ENCODE measurements at regions not wholly inside any gene's neighbourhood (a gene's known extent, or its start where the extent isn't known, plus 50 kb on each side); places are given as distances from the start of the nearest gene placed in this dataset.

- Histone ChIP-seq H3K79me2 (ENCODE audit: insufficient read depth, low read length) (no peaks in the 10 kb centered on the region), H3K9me2 (ENCODE audit: insufficient read depth) (no peaks in the 10 kb centered on the region), H3K4me2 (ENCODE audit: low read length) (no peak overlapping the region), H3K9ac (ENCODE audit: low read length) (no peak overlapping the region), H3K9me3 (ENCODE audit: control insufficient read depth in 1 of 2, insufficient read depth in 1 of 2, low read depth in 1 of 2, low read length in 2 of 2) (peaks cover 0 to 21% of the 10 kb centered on the region in 2 experiments; a peak in 2 of 4 replicates), H4K20me1 (ENCODE audit: insufficient read depth) (no peaks in the 10 kb centered on the region), H3K27me3 (ENCODE audit: insufficient read depth, low read length) (no peaks in the 10 kb centered on the region), H3K4me3 (replicated peaks in 1 of 2; ENCODE audit: low read depth in 1 of 2, low read length in 2 of 2) (no peak overlapping the region), H3K27ac (ENCODE audit: low read depth, low read length) (no peak overlapping the region), H3K4me1 (ENCODE audit: control insufficient read depth in 1 of 2, insufficient read depth in 2 of 2, low read length in 2 of 2) (no peaks in the 10 kb centered on the region), H3K36me3 (ENCODE audit: control insufficient read depth in 1 of 2, insufficient read depth in 2 of 2, low read length in 2 of 2) (no peaks in the 10 kb centered on the region; a peak in 1 of 4 replicates), H2AFZ (ENCODE audit: low read depth, low read length, poor library complexity, severe bottlenecking) (no peak overlapping the region)
- POLR2A ChIA-PET = no interaction called here
- no peak for DNase-seq (ENCODE audit: low read depth, low spot score)
- TF ChIP-seq SRF (IDR thresholded peaks at IDR 0.05; ENCODE audit: low read depth) (no peak), JUND (IDR thresholded peaks at IDR 0.05) (no peak), CTCF (IDR thresholded peaks at IDR 0.05 in 2 of 3, conservative IDR thresholded peaks at IDR 0.05 in 1 of 3; ENCODE audit: borderline replicate concordance in 1 of 3, insufficient read depth in 1 of 3, low read depth in 2 of 3, low read length in 2 of 3) (no peak)
- no TSS peak for BruUV-seq (replicated peaks)
- intact Hi-C loops (cut with micrococcal nuclease) = no loop called here
- CTCF ChIA-PET = no interaction called here
- ATAC-seq = no peak
- RAD21 ChIA-PET (ENCODE audit: low non-redundant PET in 1 of 2, low total read pairs in 2 of 2, uncharacterized antibody in 2 of 2, unreplicated experiment in 2 of 2) = no interaction called here
These were observed 461.4 kb downstream of the SPATA31D1 start for GRCh38 chr9:82449986-82450385.

GRCh38 chr9:82454509-82455190, 466.1 kb downstream of the SPATA31D1 start:
- Histone ChIP-seq H3K79me2 (ENCODE audit: insufficient read depth, low read length) (no peaks in the 10 kb centered on the region), H4K20me1 (ENCODE audit: insufficient read depth) (no peaks in the 10 kb centered on the region), H3K4me2 (ENCODE audit: low read length) (no peak overlapping the region), H3K27me3 (ENCODE audit: insufficient read depth, low read length) (no peaks in the 10 kb centered on the region), H3K27ac (ENCODE audit: low read depth, low read length) (no peak overlapping the region), H3K4me3 (replicated peaks in 1 of 2; ENCODE audit: low read depth in 1 of 2, low read length in 2 of 2) (no peak overlapping the region), H3K4me1 (ENCODE audit: control insufficient read depth in 1 of 2, insufficient read depth in 2 of 2, low read length in 2 of 2) (no peaks in the 10 kb centered on the region), H3K9ac (ENCODE audit: low read length) (no peak overlapping the region), H3K9me2 (ENCODE audit: insufficient read depth) (no peaks in the 10 kb centered on the region), H2AFZ (ENCODE audit: low read depth, low read length, poor library complexity, severe bottlenecking) (no peak overlapping the region), H3K36me3 (ENCODE audit: control insufficient read depth in 1 of 2, insufficient read depth in 2 of 2, low read length in 2 of 2) (no peaks in the 10 kb centered on the region; a peak in 1 of 4 replicates), H3K9me3 (ENCODE audit: control insufficient read depth in 1 of 2, insufficient read depth in 1 of 2, low read depth in 1 of 2, low read length in 2 of 2) (peaks cover 0 to 4% of the 10 kb centered on the region in 2 experiments; a peak in 2 of 4 replicates)
- ChIA-PET POLR2A (no interaction called here), CTCF (no interaction called here), RAD21 (ENCODE audit: low non-redundant PET in 1 of 2, low total read pairs in 2 of 2, uncharacterized antibody in 2 of 2, unreplicated experiment in 2 of 2) (no interaction called here)
- no TSS peak for BruUV-seq (replicated peaks)
- DNase-seq (ENCODE audit: low read depth, low spot score) (no peak), ATAC-seq (no peak)
- TF ChIP-seq ZNF274 (IDR thresholded peaks at IDR 0.05; ENCODE audit: low read depth, low read length) = no peak
- intact Hi-C loops (cut with micrococcal nuclease) = no loop called here
